Fibroblast of skin of back (primary cell): ENCODE measurements at regions not wholly inside any gene's neighbourhood (a gene's known extent, or its start where the extent isn't known, plus 50 kb on each side); places are given as distances from the start of the nearest gene placed in this dataset.
"Not testable (repeated sequence)": the region's sequence is repeated elsewhere in the genome, so short reads cannot be mapped to it uniquely, and the experiment has no call there.

Source experiments
- DNase-seq: peaks from one replicate; pipeline ENCODE4 v3.0.0-alpha.2; 2013

DNA sequence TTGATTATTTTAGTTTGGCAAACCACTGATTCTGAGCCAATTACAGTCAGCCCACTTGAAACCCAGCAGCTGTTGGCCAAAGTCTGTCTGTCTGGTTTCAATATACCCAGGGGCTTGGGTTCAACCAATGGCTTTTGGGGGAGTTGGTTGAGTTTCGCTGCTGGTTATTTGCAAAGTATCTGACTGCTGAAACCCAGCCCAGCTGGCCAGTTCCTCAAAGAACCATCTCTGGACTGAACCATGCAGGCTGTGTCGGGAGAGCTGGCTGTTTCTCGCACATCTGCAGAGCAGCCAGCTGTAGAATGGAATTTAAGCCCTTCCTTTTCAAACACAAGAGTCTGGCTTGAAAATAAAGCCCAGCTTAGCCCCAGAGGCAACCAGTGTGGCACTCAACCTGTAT lies 66.0 kb upstream of the PAX7 start:
- no peak for DNase-seq

DNA sequence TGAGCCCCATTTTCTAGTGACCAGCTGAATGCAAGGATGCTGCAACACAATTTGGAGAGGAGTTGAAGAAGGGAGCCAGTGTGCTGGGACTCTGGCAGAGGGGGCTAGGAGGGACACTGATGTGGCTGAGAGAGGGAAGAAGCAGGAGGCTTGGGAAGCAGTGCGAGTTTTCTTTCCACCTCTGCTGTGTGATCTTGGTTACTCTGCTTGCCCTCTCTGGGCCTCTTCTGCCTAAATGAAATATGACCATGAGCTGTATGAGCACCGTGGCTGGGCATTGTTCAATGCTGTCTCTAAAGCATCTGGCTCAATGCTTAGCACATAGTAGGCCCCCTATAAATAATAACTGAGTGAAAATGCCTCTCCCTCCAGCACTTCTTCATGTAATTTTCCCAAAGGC lies 65.3 kb upstream of the PAX7 start:
- no peak for DNase-seq

- DNase-seq, result no peak
These were observed 62.2 kb upstream of the PAX7 start for GRCh38 chr1:18568489-18568888.

- no peak for DNase-seq
These were observed 61.4 kb upstream of the PAX7 start for GRCh38 chr1:18569251-18569650.

DNA sequence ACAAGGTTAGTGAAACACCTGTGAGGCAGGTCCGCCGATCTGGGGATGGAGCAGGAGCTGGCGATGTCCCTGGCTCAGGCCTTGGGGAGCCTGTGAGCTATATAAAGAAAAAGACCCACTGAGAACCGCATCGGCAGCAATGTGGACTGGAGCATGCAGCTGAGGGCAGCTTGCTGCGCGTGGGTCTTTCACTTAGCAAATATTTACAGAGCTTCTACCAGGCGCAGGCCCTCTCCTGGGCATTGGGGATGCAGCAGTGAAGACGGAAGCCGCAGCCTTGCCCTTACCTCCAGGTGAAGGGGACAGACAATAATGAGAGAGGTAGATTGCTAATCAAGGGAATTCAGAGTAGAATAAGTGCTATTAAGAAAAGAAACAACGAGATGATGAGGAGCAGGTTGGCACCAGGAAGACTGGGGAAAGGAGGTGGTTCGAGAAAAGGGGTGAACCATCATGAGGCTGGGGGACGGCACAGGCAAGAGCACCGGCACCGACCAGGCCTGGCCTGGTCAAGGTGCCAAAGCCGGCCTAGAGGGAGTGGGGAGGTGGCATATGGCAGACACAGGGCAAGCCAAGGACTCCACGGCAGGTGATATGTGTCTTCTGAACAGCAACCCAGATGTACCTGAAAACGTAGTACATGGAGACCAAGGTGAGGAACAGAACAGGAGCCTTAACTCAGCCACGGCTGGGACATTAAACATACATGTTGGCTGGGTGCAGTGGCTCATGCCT lies 60.7 kb upstream of the PAX7 start:
- no peak for DNase-seq

GRCh38 chr1:18571275-18571674 lies 59.4 kb upstream of the PAX7 start:
- no peak for DNase-seq

DNA sequence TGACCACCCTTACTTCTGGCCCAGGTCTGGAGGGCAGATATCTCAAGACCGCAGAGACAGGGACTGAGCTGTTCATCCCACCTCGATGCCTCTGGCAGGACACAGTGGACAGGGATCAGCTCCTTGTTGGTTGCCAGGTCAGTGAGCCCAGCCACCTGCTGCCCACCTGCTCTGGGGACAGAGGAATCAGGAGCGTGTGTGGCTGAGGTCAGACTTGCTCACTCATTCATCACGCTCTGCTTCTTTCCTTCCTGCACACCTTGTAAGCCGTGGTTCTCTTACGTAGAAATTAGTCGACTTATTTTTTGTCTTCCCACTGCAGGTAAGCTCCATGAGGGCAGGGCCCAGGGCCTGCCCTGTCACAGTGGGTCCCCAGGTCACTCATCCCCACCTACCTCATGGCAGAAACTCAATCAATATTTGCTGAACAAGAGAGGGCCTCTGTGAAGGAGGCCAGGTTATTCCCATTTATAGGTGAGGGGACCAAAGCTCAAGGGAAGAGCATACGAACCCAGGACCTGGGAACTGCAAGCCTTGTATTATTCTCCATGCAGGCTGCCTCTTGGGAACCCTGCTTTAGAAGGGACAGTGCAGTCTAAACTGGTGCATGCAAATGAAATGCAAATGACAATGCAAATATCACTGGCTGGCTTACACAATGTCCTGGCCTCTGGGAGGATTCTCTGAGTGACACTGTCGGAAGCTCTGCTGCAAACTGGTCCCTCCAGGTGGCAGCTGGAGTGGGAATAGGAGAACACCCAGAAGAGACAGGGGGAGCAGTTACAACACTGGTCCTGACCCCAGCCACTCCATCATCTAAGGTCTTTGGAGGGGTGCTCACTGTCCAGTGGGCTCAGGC lies 58.4 kb upstream of the PAX7 start:
- no peak for DNase-seq

DNA sequence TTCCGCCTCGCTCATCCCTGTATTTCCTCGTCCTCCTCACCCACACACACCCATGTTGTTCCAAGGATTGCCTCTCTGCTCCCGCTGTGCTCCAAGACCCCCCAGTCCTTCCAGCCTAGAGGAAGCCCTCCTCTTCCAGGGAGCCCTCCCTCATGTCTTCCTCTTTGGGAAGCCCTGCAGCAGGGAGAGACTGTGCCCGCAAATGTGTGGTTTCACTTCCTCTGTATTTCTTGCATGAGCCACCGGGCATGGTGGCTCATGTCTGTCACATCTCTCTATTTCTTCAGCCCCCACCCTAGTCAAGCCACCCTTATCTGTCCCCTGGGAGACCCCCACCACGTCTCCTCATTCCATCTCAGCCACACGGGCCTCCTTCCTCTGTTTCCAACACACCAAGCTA lies 57.5 kb upstream of the PAX7 start:
- no peak for DNase-seq

DNA sequence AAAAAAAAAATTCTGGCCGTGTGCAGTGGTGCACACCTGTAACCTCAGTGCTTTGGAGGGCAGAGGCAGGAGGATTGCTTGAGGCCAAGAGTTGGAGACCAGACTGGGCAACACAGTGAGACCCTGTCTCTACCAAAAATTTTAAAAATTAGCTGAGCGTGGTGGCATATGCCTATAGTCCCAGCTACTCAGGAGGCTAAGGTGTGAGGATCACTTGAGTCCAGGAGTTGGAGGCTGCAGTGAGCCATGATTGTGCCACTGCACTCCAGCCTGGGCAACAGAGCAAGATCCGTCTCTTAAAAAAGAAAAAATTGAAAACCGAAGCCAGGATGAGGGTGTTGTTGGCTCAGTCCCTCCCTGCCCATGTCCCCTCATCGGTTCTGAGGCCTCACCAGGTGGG lies 55.9 kb upstream of the PAX7 start:
- DNase-seq, result no peak

GRCh38 chr1:18575620-18576019 lies 55.0 kb upstream of the PAX7 start:
- peak; percentile 13 for DNase-seq

GRCh38 chr1:18578271-18578670 lies 52.4 kb upstream of the PAX7 start:
- no peak for DNase-seq

DNA sequence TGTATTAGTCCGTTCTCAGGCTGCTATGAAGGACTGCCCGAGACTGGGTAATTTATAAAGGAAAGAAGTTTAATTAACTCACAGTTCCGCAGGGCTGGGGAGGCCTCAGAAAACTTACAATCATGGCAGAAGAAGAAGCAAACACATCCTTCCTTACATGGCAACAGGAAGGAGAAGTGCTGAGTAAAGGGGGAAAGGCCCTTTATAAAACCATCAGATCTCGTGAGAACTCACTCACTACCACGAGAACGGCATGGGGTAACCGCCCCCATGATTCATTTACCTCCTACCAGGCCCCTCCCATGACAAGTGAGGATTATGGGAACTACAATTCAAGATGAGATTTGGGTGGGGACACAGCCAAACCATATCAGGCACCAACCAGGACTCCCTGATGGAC lies 51.4 kb upstream of the PAX7 start:
- not testable (repeated sequence) for DNase-seq

GRCh38 chr1:18580047-18580446 lies 50.6 kb upstream of the PAX7 start:
- DNase-seq, result no peak

GRCh38 chr1:18580691-18581419 lies 49.8 kb upstream of the PAX7 start:
- no peak for DNase-seq
